K562 (cell line): ENCODE measurements at regions not wholly inside any gene's neighbourhood (a gene's known extent, or its start where the extent isn't known, plus 50 kb on each side); places are given as distances from the start of the nearest gene placed in this dataset.

Experiments
- CREB1 ChIP-seq, 2 experiments: sonication (generic) in 1 of 2; formaldehyde crosslinking in 1 of 2; IDR thresholded peaks; 2 replicates each; pipeline versions ENCODE4 v1.6.1 to v1.8.0; 2012 to 2022; ENCODE audit warnings: inconsistent platforms in 1 of 2, mild to moderate bottlenecking in 1 of 2, missing genetic modification reagents in 1 of 2, moderate library complexity in 1 of 2
- CTCF ChIP-seq, 3 experiments: IDR thresholded peaks in 2 of 3; conservative IDR thresholded peaks in 1 of 3; 2 replicates each; pipeline ENCODE4 v1.5.1; 2011 to 2012; ENCODE audit warnings: low read length in 3 of 3, mild to moderate bottlenecking in 3 of 3, control low read depth in 2 of 3, improper control_type of control experiment in 1 of 3, inconsistent platforms in 1 of 3, low read depth in 1 of 3, mixed read lengths in 1 of 3, moderate library complexity in 1 of 3; ENCODE audit not compliant: insufficient read depth in 2 of 3
- IRF9 ChIP-seq: fragments of 450-650 bp; IDR thresholded peaks from 2 replicates; pipeline ENCODE4 v1.6.1; 2016; ENCODE audit warnings: missing biosample characterization, missing genetic modification characterization
- PATZ1 ChIP-seq: fragments of 250-450 bp; sonication (Bioruptor Pico); IDR thresholded peaks from 2 replicates; pipeline ENCODE4 v1.5.0; 2020; ENCODE audit warnings: mild to moderate bottlenecking, borderline replicate concordance
- PHF21A ChIP-seq: fragments of 450-650 bp; IDR thresholded peaks from 2 replicates; pipeline ENCODE4 v1.6.1; 2017; ENCODE audit warnings: low read depth, borderline replicate concordance
- PURB ChIP-seq: sonication (generic); formaldehyde crosslinking; IDR thresholded peaks from 2 replicates; pipeline ENCODE4 v1.9.0; 2021; ENCODE audit warnings: low read depth, mild to moderate bottlenecking, missing genetic modification reagents
- TEAD4 ChIP-seq, 2 experiments: sonication (generic) in 1 of 2; formaldehyde crosslinking in 1 of 2; IDR thresholded peaks; 2 replicates each; pipeline versions ENCODE4 v1.6.1 to v1.8.0; 2012 to 2022; ENCODE audit warnings: borderline replicate concordance in 1 of 2, inconsistent platforms in 1 of 2, low read length in 1 of 2, mild to moderate bottlenecking in 1 of 2, missing genetic modification reagents in 1 of 2
- TRIM24 ChIP-seq, 2 experiments: fragments of 450-650 bp; IDR thresholded peaks; 2 replicates each; pipeline ENCODE4 v1.6.1; 2016
- ZBTB43 ChIP-seq: sonication (generic); formaldehyde crosslinking; IDR thresholded peaks from 2 replicates; pipeline ENCODE4 v1.8.0; 2023; ENCODE audit warnings: mild to moderate bottlenecking, missing genetic modification reagents
- ZFP30 ChIP-seq: fragments of 250-450 bp; sonication (Bioruptor Pico); IDR thresholded peaks from 2 replicates; pipeline ENCODE4 v1.8.0; 2022; ENCODE audit warnings: moderate library complexity, mild to moderate bottlenecking, inconsistent platforms, borderline replicate concordance
- ZNF232 ChIP-seq: sonication (generic); formaldehyde crosslinking; IDR thresholded peaks from 2 replicates; pipeline ENCODE4 v1.8.0; 2022; ENCODE audit warnings: mild to moderate bottlenecking, missing genetic modification reagents

GRCh38 chr10:62990126-62990525 lies 143.0 kb upstream of the NRBF2 start:
- TF ChIP-seq TRIM24 (IDR thresholded peaks at IDR 0.05) = no peak
- TF ChIP-seq ZFP30 (CRISPR knock-in tag) = no peak
- no peak for TF ChIP-seq PATZ1 (CRISPR knock-in tag)
- no peak for TF ChIP-seq PHF21A
- no peak for TF ChIP-seq PURB (CRISPR knock-in tag)
- TF ChIP-seq CTCF (IDR thresholded peaks at IDR 0.05 in 2 of 3, conservative IDR thresholded peaks at IDR 0.05 in 1 of 3; ENCODE audit: insufficient read depth in 2 of 3, low read depth in 1 of 3, low read length in 3 of 3) = no peak
- TF ChIP-seq ZBTB43 (CRISPR knock-in tag) = no peak
- TF ChIP-seq TEAD4 (IDR thresholded peaks at IDR 0.05; ENCODE audit: low read length) = no peak
- TF ChIP-seq TEAD4 (CRISPR knock-in tag; IDR thresholded peaks at IDR 0.05; ENCODE audit: borderline replicate concordance) = no peak
- no peak for TF ChIP-seq ZNF232 (CRISPR knock-in tag)
- no peak for TF ChIP-seq IRF9 (tag)
- TF ChIP-seq CREB1 (IDR thresholded peaks at IDR 0.05) = no peak
- TF ChIP-seq CREB1 (CRISPR knock-in tag; IDR thresholded peaks at IDR 0.05) = no peak
